Epithelial cell of proximal tubule (primary cell): ENCODE measurements at regions not wholly inside any gene's neighbourhood (a gene's known extent, or its start where the extent isn't known, plus 50 kb on each side); places are given as distances from the start of the nearest gene placed in this dataset.
"Not testable (repeated sequence)": the region's sequence is repeated elsewhere in the genome, so short reads cannot be mapped to it uniquely, and the experiment has no call there.

Source experiments
- DNase-seq: peaks from one replicate; pipeline ENCODE4 v3.0.0-alpha.2; 2011; ENCODE audit warnings: low read depth
- H3K4me3 ChIP-seq: 2 replicates; pipeline ENCODE4 v1.5.1; 2011; ENCODE audit warnings: low read depth, mild to moderate bottlenecking, low read length
- CTCF ChIP-seq: conservative IDR thresholded peaks from 2 replicates; pipeline ENCODE4 v1.5.1; 2012; ENCODE audit warnings: low read depth, mild to moderate bottlenecking, low read length

- no peak overlapping the region for H3K4me3 ChIP-seq
- no peak for DNase-seq
- TF ChIP-seq CTCF: no peak
Observed at GRCh38 chr6:146984251-146984924, 219.8 kb upstream of the STXBP5 start.

GRCh38 chr6:146985111-146985510 is 219.1 kb upstream of the STXBP5 start:
- no peak for TF ChIP-seq CTCF
- no peak for DNase-seq
- no peak overlapping the region for H3K4me3 ChIP-seq

- TF ChIP-seq CTCF: no peak
- H3K4me3 ChIP-seq: no peak overlapping the region
- DNase-seq: no peak
Observed at GRCh38 chr6:146985966-146986365, 218.3 kb upstream of the STXBP5 start.

GRCh38 chr6:146987938-146988337 is 216.3 kb upstream of the STXBP5 start:
- not testable (repeated sequence) for DNase-seq, H3K4me3 ChIP-seq

- TF ChIP-seq CTCF: no peak
- DNase-seq: no peak
- no peak overlapping the region for H3K4me3 ChIP-seq
Observed at GRCh38 chr6:146989860-146990259, 214.4 kb upstream of the STXBP5 start.

GRCh38 chr6:146990284-146990683 is 213.9 kb upstream of the STXBP5 start:
- TF ChIP-seq CTCF: no peak
- DNase-seq: no peak
- no peak overlapping the region for H3K4me3 ChIP-seq

GRCh38 chr6:146990821-146991798 is 213.1 kb upstream of the STXBP5 start:
- H3K4me3 ChIP-seq: no peak overlapping the region
- TF ChIP-seq CTCF: no peak
- no peak for DNase-seq
